DOHH2 (cell line): ENCODE measurements at regions not wholly inside any gene's neighbourhood (a gene's known extent, or its start where the extent isn't known, plus 50 kb on each side); places are given as distances from the start of the nearest gene placed in this dataset.

Experiments
- CTCF ChIP-seq: fragments of 200-600 bp; sonication (generic); IDR thresholded peaks from one replicate; pipeline ENCODE4 v1.5.1; 2014; ENCODE audit warnings: antibody characterized with exemption, mild to moderate bottlenecking, low read depth, low read length; ENCODE audit not compliant: poor library complexity, severe bottlenecking
- EZH2phosphoT487 ChIP-seq: fragments of 200-600 bp; sonication (generic); IDR thresholded peaks from 2 replicates; pipeline ENCODE4 v1.6.1; 2017; ENCODE audit warnings: borderline replicate concordance, mild to moderate bottlenecking, antibody characterized with exemption, low read length, moderate library complexity, mixed read lengths

- TF ChIP-seq CTCF (no peak), EZH2phosphoT487 (no peak)
Observed at GRCh38 chr4:77327151-77327550, 170.1 kb downstream of the CCNG2 start.
